Urinary bladder (tissue), 3 donors: ENCODE measurements at regions not wholly inside any gene's neighbourhood (a gene's known extent, or its start where the extent isn't known, plus 50 kb on each side); places are given as distances from the start of the nearest gene placed in this dataset.
A peak's percentile ranks its signal among the peaks of the same experiment; 100 is the strongest.
"Not testable (repeated sequence)": the region's sequence is repeated elsewhere in the genome, so short reads cannot be mapped to it uniquely, and the experiment has no call there.

Experiments
- DNase-seq: peaks from one replicate; pipeline ENCODE4 v3.0.0-alpha.2; 2015; ENCODE audit errors: extremely low spot score
- H3K27ac ChIP-seq: one replicate; pipeline ENCODE4 v1.5.1; 2013; ENCODE audit warnings: low read depth, mild to moderate bottlenecking, moderate library complexity
- H3K36me3 ChIP-seq: one replicate; pipeline ENCODE4 v1.6.1; 2013; ENCODE audit warnings: mild to moderate bottlenecking, moderate library complexity; ENCODE audit not compliant: insufficient read depth
- H3K4me1 ChIP-seq: one replicate; pipeline ENCODE4 v1.6.1; 2013; ENCODE audit warnings: mild to moderate bottlenecking, moderate library complexity; ENCODE audit not compliant: insufficient read depth
- H3K4me3 ChIP-seq: one replicate; pipeline ENCODE4 v1.5.1; 2013; ENCODE audit warnings: low read depth, low read length
- WGBS: extraction: QIAGEN DNeasy Blood & Tissue Kit; methylation state at CpG from one replicate; pipeline ENCODE4 v1.1.7; 2013; 5-methylcytosine and 5-hydroxymethylcytosine counted together
- donor health status: healthy with polysubstance abuse.
- donor health status: healthy.

- H3K27ac ChIP-seq, DNase-seq, H3K4me3 ChIP-seq, H3K4me1 ChIP-seq, H3K36me3 ChIP-seq: not testable (repeated sequence)
- 87% methylated on average over 9 of the region's 9 CpGs for WGBS
Measured at GRCh38 chr13:109702030-109702597, 84.3 kb downstream of the IRS2 start.

DNA sequence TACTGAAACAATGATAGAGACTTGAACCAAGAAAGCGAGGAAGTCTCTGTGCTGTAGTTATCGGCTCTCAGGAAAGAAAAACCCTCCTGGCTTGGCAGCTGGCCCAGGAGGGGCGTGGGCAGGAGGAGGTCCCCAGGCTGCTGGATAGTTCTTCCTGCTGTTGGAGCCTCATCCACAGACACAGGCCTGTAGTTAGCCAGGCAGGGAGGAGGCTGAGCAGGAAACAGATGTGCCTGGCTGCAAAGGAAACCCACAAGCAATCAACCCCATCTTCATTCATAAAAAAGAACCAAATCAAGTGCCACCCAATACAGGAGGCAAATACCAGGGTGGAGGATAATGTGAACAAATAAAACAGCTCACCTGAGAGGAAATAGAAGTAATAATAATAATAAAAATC lies 86.2 kb downstream of the IRS2 start:
- WGBS: 21% methylated on average over 3 of the region's 3 CpGs
- H3K36me3 ChIP-seq: no peaks in the 10 kb centered on the region

DNA sequence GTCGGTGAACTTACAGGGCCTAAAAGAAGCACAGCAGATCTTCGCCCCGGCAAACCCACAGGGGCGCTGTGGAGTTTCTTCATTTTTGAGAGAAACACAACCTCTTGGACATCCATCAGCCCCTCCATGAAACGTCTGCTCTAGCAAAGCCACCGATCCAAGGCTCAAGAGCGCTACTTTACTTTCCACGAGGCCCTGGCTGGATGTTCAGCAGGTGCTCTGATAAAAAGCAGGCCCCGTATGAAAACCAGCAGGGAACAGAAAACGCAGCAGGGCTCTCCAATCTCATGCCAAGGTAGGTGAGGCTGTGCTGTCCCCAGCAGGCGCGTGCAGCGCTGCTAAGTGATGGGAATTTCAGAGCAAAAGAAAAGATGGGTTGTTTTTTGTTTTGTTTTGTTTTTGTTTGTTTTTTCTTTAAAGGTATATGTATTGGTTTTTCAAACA lies 86.7 kb downstream of the IRS2 start:
- H3K4me3 ChIP-seq: no peak overlapping the region
- no peak overlapping the region for H3K27ac ChIP-seq
- DNase-seq: no peak
- H3K4me1 ChIP-seq: no peaks in the 10 kb centered on the region
- WGBS: 84% methylated on average over 13 of the region's 13 CpGs
- H3K36me3 ChIP-seq: no peaks in the 10 kb centered on the region

More for the DNA sequence above, 86.2 kb downstream of the IRS2 start:
- peak; percentile 65 for DNase-seq
- no peak overlapping the region for H3K4me3 ChIP-seq
- H3K27ac ChIP-seq: no peak overlapping the region
- H3K4me1 ChIP-seq: no peaks in the 10 kb centered on the region

- 83% methylated on average over 1 of the region's 1 CpG for WGBS
- no peak for DNase-seq
- Histone ChIP-seq H3K4me1 (no peaks in the 10 kb centered on the region), H3K27ac (no peak overlapping the region), H3K4me3 (no peak overlapping the region), H3K36me3 (no peaks in the 10 kb centered on the region)
Measured at GRCh38 chr13:109698779-109699178, 87.6 kb downstream of the IRS2 start.

GRCh38 chr13:109697936-109698335 lies 88.4 kb downstream of the IRS2 start:
- DNase-seq: no peak
- Histone ChIP-seq H3K36me3 (no peaks in the 10 kb centered on the region), H3K27ac (no peak overlapping the region), H3K4me1 (no peaks in the 10 kb centered on the region), H3K4me3 (no peak overlapping the region)
- 81% methylated on average over 10 of the region's 10 CpGs for WGBS

DNA sequence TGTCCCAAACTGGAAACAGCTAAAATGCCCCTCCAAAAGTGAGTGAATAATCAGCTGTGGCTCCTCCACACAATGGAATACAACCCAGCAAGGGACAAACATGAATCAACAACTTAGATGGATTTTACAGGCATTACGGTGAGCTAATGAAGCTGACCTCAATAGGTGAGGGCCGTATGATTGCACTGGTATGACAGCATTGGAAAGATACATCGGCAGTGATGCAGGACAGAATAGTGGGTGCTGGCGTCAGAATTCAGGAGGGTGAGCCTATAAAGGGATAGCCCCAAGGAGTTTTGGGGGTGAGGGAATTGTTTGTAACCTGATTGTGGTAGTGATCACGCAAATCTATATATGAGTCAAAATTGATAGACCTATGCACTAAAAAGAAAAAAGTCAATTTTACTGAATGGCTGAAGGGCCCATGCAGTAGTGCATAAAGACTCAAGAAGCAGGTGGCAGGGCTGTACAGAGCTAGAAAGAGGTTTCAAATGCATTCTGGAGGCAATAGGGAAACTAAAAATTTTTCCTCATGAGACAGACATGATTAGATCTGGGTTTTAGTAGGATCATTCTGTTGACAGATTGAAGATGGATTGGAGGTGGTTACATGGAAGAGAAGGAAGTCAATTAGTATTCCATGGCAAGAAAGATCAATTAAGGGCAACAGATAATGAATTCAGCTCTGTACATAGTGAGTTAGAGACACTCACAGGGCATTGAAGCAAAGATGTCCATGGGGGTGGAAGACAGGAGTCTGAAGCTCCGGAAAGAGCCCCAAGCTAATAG lies 90.8 kb downstream of the IRS2 start:
- no peaks in the 10 kb centered on the region for H3K4me1 ChIP-seq
- WGBS: 92% methylated on average over 6 of the region's 6 CpGs
- H3K36me3 ChIP-seq: no peaks in the 10 kb centered on the region
- DNase-seq: no peak
- no peak overlapping the region for H3K27ac ChIP-seq
- H3K4me3 ChIP-seq: no peak overlapping the region

GRCh38 chr13:109694972-109695371 lies 91.4 kb downstream of the IRS2 start:
- Histone ChIP-seq H3K27ac (no peak overlapping the region), H3K4me3 (no peak overlapping the region), H3K4me1 (no peaks in the 10 kb centered on the region), H3K36me3 (no peaks in the 10 kb centered on the region)
- no peak for DNase-seq
- 91% methylated on average over 4 of the region's 4 CpGs for WGBS

DNA sequence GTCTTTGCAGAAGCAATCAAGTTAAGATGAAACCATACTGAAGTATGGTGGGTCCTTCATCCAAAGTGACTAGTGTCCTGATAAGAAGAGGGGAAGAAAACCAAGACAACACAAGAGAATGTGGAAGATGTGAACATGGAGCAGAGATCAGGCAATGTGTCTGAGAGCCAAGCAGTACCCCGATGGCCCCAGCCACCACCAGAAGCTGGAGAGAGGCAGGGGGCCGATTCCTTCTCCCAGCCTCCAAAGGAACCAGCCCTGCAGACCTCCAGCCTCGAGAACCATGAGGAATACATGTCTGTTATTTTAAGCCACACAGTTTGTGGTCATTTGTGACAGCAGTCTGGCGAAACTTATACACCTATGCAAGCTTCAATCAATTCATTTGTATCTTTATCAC lies 93.2 kb downstream of the IRS2 start:
- WGBS: 86% methylated on average over 4 of the region's 4 CpGs
- H3K4me1 ChIP-seq: no peaks in the 10 kb centered on the region
- no peak overlapping the region for H3K27ac ChIP-seq
- DNase-seq: no peak
- no peak overlapping the region for H3K4me3 ChIP-seq
- H3K36me3 ChIP-seq: no peaks in the 10 kb centered on the region

- Histone ChIP-seq H3K4me1 (no peaks in the 10 kb centered on the region), H3K27ac (no peak overlapping the region), H3K4me3 (no peak overlapping the region), H3K36me3 (no peaks in the 10 kb centered on the region)
- WGBS: 61% methylated on average over 1 of the region's 1 CpG
- DNase-seq: no peak
Measured at GRCh38 chr13:109691689-109692088, 94.7 kb downstream of the IRS2 start.

DNA sequence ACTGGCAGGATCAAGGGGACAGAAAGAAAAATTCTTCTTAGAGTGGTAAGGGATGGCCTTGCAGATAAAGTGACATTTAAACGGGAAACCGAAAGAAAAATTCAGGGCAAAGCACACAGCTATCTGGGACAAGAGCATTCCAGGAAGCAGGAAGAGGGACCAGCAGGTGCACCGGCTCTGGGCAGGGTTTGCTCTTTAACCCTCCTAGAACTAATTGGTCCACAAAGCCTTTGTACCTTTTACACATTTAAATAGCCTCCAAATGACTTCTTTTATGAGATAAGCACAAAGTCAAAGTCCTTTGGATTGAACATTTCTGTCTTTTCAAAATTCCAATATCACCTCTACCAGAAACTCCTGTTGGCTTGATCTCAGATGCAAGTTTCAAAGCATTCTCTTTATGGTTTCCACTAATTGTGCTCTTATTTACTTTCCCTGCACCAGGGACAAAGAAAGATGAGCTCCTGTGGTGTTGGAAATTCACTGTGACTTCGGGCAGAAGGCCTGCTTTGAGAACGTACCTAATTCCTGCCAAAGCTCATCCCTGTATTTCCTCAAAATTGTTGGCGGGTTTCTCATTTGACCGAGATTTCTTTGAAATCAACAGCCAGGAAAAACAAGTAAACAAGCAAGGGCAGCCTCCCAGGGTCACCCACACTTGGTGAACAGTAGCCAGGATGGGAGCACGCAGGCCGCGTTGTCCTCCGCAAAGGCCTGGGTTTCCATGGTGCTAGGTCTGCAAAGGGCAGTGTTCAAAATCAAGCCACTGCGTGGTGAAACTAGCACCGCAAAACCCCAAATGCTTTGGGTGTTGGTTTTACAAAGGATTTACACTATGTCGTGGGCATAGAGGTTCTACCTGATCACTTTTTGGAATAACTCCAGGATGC lies 98.6 kb downstream of the IRS2 start:
- no peaks in the 10 kb centered on the region for H3K36me3 ChIP-seq
- H3K27ac ChIP-seq: no peak overlapping the region
- no peak for DNase-seq
- no peaks in the 10 kb centered on the region for H3K4me1 ChIP-seq
- 81% methylated on average over 14 of the region's 14 CpGs for WGBS
- no peak overlapping the region for H3K4me3 ChIP-seq

DNA sequence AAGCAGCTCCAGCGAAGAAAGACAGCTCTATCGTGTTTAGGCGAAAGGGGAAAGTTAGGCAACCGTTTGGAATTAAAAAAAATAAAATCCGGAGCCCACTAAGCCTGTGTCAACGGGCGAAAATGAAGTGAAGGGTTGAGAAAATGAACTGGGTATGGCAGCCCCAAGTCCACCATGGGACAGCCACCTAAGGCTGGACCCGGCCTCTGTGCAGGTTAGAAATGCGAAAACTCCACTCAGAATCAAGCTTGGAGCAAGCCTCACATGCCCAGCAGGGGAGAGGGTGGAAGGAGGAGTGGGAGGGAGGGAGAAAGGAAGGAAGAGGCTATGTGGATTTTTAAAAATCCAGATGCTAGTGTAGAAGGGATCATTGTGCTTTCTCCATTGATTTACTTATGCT lies 101.2 kb downstream of the IRS2 start:
- Histone ChIP-seq H3K27ac (no peak overlapping the region), H3K4me1 (no peaks in the 10 kb centered on the region), H3K36me3 (no peaks in the 10 kb centered on the region), H3K4me3 (no peak overlapping the region)
- 69% methylated on average over 9 of the region's 9 CpGs for WGBS
- DNase-seq: no peak

DNA sequence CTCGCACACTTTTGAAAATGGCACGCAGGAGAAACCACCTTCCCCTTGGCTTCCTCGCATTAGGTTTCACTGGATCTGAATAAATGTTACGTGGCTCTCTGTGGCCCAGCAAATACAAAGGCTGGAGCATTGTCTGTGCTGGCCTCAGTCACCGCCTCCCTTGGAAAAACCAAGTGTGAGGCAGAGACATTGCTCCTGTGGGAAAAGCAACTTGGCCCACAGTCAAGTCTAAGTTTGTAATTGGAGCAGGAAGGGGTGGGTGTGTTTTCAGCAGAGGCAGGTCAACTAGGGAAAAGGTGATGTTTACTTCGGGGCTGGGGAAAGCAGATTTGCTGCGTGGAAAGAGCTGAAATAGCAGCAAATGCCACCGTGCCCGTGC lies 101.6 kb downstream of the IRS2 start:
- H3K4me1 ChIP-seq: no peaks in the 10 kb centered on the region
- no peaks in the 10 kb centered on the region for H3K36me3 ChIP-seq
- DNase-seq: no peak
- H3K4me3 ChIP-seq: no peak overlapping the region
- WGBS: 68% methylated on average over 9 of the region's 9 CpGs
- no peak overlapping the region for H3K27ac ChIP-seq

GRCh38 chr13:109684084-109684823 lies 102.1 kb downstream of the IRS2 start:
- no peaks in the 10 kb centered on the region for H3K4me1 ChIP-seq
- no peak for DNase-seq
- no peaks in the 10 kb centered on the region for H3K36me3 ChIP-seq
- no peak overlapping the region for H3K4me3 ChIP-seq
- WGBS: 74% methylated on average over 7 of the region's 7 CpGs
- H3K27ac ChIP-seq: no peak overlapping the region
